ENCODE measurements at regions not wholly inside any gene's neighbourhood (a gene's known extent, or its start where the extent isn't known, plus 50 kb on each side); places are given as distances from the start of the nearest gene placed in this dataset.
"Not testable (repeated sequence)": the region's sequence is repeated elsewhere in the genome, so short reads cannot be mapped to it uniquely, and the experiment has no call there.

DNA sequence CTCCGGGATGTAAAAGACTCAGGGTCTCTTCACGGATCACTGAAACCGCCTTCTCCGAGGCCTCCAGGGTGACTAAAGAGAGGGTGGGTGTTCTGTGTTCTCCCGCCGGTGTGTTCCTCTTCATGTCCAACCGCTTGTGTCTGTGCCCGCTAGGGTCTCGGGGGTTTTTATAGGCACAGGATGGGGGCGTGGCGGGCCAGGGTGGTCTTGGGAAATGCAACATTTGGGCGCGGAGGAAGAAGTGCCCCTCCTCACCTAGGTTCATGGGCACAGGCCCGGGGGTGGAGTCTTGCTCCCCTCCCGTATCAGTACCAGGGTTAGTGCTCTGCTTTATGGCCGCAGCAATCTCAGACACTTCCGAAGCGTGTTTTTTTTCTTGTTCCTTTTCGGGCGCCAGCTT, 95.3 kb upstream of the ZNF322 start:
- H3K36me3 Mint-ChIP-seq; H3K27ac Mint-ChIP-seq; H3K4me1 ChIP-seq (ENCODE audit: control insufficient read depth in 1 of 2, insufficient read depth in 2 of 2, low read length in 2 of 2); H3K9ac ChIP-seq (ENCODE audit: insufficient read depth, low read length, poor library complexity, severe bottlenecking); H3K4me1 Mint-ChIP-seq; DNase-seq; H3K79me2 ChIP-seq (ENCODE audit: insufficient read depth, low read length); H3K4me3 ChIP-seq (replicated peaks in 1 of 3; ENCODE audit: low read depth in 2 of 3, low read length in 3 of 3); H4K20me1 ChIP-seq (ENCODE audit: insufficient read depth, low read length); H2AFZ ChIP-seq (ENCODE audit: insufficient read depth, low read depth, low read length, poor library complexity, severe bottlenecking); intact Hi-C loops (cut with micrococcal nuclease); H3K27ac ChIP-seq (ENCODE audit: low read depth in 1 of 2, low read length in 2 of 2); H3K36me3 ChIP-seq (replicated peaks in 1 of 2; ENCODE audit: control insufficient read depth in 1 of 2, insufficient read depth in 2 of 2, low read length in 2 of 2); H3K4me2 ChIP-seq (replicated peaks; ENCODE audit: extremely low read depth, low read length, poor library complexity, severe bottlenecking): not testable (repeated sequence)
- H3K9me3 ChIP-seq (replicated peaks in 1 of 2; ENCODE audit: control insufficient read depth in 1 of 2, insufficient read depth in 1 of 2, low read length in 2 of 2), result peaks cover 14 to 23% of the 10 kb centered on the region in 2 donors
- WGBS (ENCODE audit: insufficient coverage), result 3% methylated on average over 17 of the region's 20 CpGs
- Mint-ChIP-seq H3K9me3 (peaks cover 14 to 37% (median 24%) of the 10 kb centered on the region in 7 donors), H3K4me3 (peak overlapping the region in 1 of 2 donors; percentile 78), H3K27me3 (ENCODE audit: low read depth in 3 of 3) (peaks cover 31 to 51% (median 45%) of the 10 kb centered on the region in 3 donors)
- H3K27me3 ChIP-seq (ENCODE audit: control insufficient read depth in 2 of 2, insufficient read depth in 2 of 2, low read length in 2 of 2), result peaks cover 36 to 39% of the 10 kb centered on the region in 2 donors

DNA sequence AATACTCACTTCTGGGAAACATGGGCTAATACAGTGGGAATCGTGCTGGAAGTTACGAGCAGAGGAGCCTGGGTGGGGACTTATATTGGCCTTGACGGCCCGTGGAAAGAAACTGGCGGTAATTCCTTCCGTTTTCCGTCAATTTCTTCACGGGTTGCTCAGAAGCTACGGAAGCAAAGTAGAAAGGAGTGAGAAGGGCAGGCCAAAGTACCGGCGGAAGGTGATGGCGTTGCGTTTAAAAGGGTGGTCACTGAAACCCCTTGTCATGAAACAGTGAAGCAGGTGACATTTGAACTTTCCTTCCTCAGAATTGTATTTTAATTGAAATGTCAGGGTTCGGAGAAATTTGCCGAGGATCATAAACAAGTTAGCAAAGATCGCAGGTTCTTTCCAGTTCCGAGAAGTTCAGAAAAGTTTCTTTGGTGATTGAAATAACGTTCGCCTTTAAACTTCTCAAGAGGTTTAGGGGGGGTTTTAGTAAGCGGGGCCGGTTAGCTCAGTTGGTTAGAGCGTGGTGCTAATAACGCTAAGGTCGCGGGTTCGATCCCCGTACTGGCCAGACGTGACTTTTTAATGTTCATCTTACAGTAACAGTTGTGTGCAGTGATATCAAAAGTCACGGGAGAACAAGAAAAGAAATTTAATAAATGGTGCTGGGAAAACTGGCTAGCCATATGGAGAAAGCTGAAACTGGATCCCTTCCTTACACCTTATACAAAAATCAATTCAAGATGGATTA, 96.7 kb upstream of the ZNF322 start:
- Mint-ChIP-seq H3K27me3 (ENCODE audit: low read depth in 3 of 3) (peaks cover 29 to 42% (median 37%) of the 10 kb centered on the region in 3 donors), H3K4me3 (peak overlapping the region in 1 of 2 donors; percentile 78), H3K9me3 (peaks cover 15 to 36% (median 24%) of the 10 kb centered on the region in 7 donors)
- H3K27ac Mint-ChIP-seq; H3K4me1 Mint-ChIP-seq; H3K36me3 ChIP-seq (replicated peaks in 1 of 2; ENCODE audit: control insufficient read depth in 1 of 2, insufficient read depth in 2 of 2, low read length in 2 of 2); H3K4me1 ChIP-seq (ENCODE audit: control insufficient read depth in 1 of 2, insufficient read depth in 2 of 2, low read length in 2 of 2); H4K20me1 ChIP-seq (ENCODE audit: insufficient read depth, low read length); H3K79me2 ChIP-seq (ENCODE audit: insufficient read depth, low read length); H3K4me3 ChIP-seq (replicated peaks in 1 of 3; ENCODE audit: low read depth in 2 of 3, low read length in 3 of 3); intact Hi-C loops (cut with micrococcal nuclease); H3K27ac ChIP-seq (ENCODE audit: low read depth in 1 of 2, low read length in 2 of 2); H3K9ac ChIP-seq (ENCODE audit: insufficient read depth, low read length, poor library complexity, severe bottlenecking); H2AFZ ChIP-seq (ENCODE audit: insufficient read depth, low read depth, low read length, poor library complexity, severe bottlenecking); H3K4me2 ChIP-seq (replicated peaks; ENCODE audit: extremely low read depth, low read length, poor library complexity, severe bottlenecking); DNase-seq; H3K36me3 Mint-ChIP-seq: not testable (repeated sequence)
- peaks cover 32 to 33% of the 10 kb centered on the region in 2 donors for H3K27me3 ChIP-seq (ENCODE audit: control insufficient read depth in 2 of 2, insufficient read depth in 2 of 2, low read length in 2 of 2)
- H3K9me3 ChIP-seq (replicated peaks in 1 of 2; ENCODE audit: control insufficient read depth in 1 of 2, insufficient read depth in 1 of 2, low read length in 2 of 2), result peaks cover 14 to 26% of the 10 kb centered on the region in 2 donors
- 4% methylated on average over 17 of the region's 29 CpGs for WGBS (ENCODE audit: insufficient coverage)

DNA sequence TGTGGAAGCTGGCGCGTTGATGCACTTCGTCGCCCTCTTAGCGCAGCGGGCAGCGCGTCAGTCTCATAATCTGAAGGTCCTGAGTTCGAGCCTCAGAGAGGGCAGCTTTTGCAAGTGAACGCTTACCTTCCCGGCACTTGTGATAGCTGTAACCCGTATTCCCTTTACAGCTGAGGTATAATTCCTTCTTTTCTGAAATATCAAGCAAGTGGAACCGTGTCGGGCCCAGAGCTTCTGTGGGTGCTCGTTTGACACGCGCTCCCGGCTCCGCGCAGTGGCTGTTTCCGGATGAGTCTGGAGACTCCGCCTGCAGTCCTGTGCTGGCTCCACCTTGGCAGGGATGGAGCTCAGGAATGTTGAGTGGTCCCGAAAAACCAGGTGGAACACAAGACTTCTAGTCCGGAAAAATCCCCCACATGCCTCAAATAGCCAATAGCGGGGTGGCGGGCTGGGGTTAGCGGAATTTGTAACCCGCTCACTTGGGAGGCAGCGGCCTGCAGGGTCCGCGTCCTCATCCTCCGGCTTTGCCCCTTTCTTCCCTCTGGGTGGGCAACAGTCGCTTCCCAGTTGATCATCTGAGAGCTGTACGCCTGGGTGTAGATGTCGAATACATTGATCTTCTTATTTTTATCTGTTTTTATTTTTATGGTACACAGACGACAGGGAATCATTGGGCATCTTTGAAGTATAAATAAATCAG, 106.8 kb upstream of the ZNF322 start:
- intact Hi-C loops (cut with micrococcal nuclease); H3K4me2 ChIP-seq (replicated peaks; ENCODE audit: extremely low read depth, low read length, poor library complexity, severe bottlenecking); H2AFZ ChIP-seq (ENCODE audit: insufficient read depth, low read depth, low read length, poor library complexity, severe bottlenecking); H3K36me3 ChIP-seq (replicated peaks in 1 of 2; ENCODE audit: control insufficient read depth in 1 of 2, insufficient read depth in 2 of 2, low read length in 2 of 2); H3K4me1 Mint-ChIP-seq; H3K4me1 ChIP-seq (ENCODE audit: control insufficient read depth in 1 of 2, insufficient read depth in 2 of 2, low read length in 2 of 2); H3K79me2 ChIP-seq (ENCODE audit: insufficient read depth, low read length); H3K4me3 ChIP-seq (replicated peaks in 1 of 3; ENCODE audit: low read depth in 2 of 3, low read length in 3 of 3); H3K9ac ChIP-seq (ENCODE audit: insufficient read depth, low read length, poor library complexity, severe bottlenecking); H3K36me3 Mint-ChIP-seq; H3K9me3 Mint-ChIP-seq; DNase-seq; H3K27me3 Mint-ChIP-seq (ENCODE audit: low read depth in 3 of 3); H3K4me3 Mint-ChIP-seq; H3K27me3 ChIP-seq (ENCODE audit: control insufficient read depth in 2 of 2, insufficient read depth in 2 of 2, low read length in 2 of 2); H4K20me1 ChIP-seq (ENCODE audit: insufficient read depth, low read length); H3K27ac ChIP-seq (ENCODE audit: low read depth in 1 of 2, low read length in 2 of 2); H3K27ac Mint-ChIP-seq: not testable (repeated sequence)
- peaks cover 5 to 10% of the 10 kb centered on the region in 2 donors for H3K9me3 ChIP-seq (replicated peaks in 1 of 2; ENCODE audit: control insufficient read depth in 1 of 2, insufficient read depth in 1 of 2, low read length in 2 of 2)
- whole genome bisulfite sequencing (ENCODE audit: insufficient coverage), result no CpG with 5 or more reads among the region's 36 CpGs

DNA sequence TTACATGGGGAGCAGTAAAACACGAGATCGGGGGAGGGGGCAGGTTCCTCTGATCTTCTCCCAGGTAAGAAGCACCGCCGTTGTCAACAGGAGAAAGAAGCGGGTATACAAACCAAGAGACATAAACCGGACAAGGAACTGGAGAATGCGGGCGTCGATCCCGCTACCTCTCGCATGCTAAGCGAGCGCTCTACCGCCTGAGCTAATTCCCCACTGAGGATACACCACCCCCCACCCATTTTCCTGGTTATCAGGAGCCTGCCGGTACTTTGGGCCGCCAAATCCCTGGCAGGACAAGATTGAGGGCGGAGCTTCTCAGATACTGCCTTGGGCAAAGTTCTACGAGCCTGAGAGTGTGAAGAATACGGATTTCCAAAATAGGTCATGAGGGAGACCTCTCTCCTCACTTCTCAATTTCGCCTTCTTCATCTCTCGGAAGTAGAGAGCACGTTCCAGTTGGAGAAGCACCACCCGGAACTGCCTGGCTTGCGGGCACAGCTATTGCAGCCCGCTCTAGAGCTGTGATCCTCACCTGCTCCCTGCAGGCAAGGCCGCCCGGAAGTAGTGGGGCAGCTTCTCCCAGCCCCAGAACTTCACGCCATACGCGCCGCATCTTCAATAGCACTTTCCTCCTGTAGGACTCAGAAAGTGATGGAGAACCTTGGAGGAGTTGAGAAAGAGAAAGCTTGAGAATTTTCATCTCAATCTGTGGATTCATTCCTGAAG, 111.6 kb upstream of the ZNF322 start:
- H3K27me3 ChIP-seq (ENCODE audit: control insufficient read depth in 2 of 2, insufficient read depth in 2 of 2, low read length in 2 of 2); H3K9me3 ChIP-seq (replicated peaks in 1 of 2; ENCODE audit: control insufficient read depth in 1 of 2, insufficient read depth in 1 of 2, low read length in 2 of 2); H3K27ac Mint-ChIP-seq; H2AFZ ChIP-seq (ENCODE audit: insufficient read depth, low read depth, low read length, poor library complexity, severe bottlenecking); H3K4me3 Mint-ChIP-seq; H3K4me1 ChIP-seq (ENCODE audit: control insufficient read depth in 1 of 2, insufficient read depth in 2 of 2, low read length in 2 of 2); H3K4me3 ChIP-seq (replicated peaks in 1 of 3; ENCODE audit: low read depth in 2 of 3, low read length in 3 of 3); H3K27ac ChIP-seq (ENCODE audit: low read depth in 1 of 2, low read length in 2 of 2); H3K27me3 Mint-ChIP-seq (ENCODE audit: low read depth in 3 of 3); H4K20me1 ChIP-seq (ENCODE audit: insufficient read depth, low read length); H3K9me3 Mint-ChIP-seq; H3K4me2 ChIP-seq (replicated peaks; ENCODE audit: extremely low read depth, low read length, poor library complexity, severe bottlenecking); H3K9ac ChIP-seq (ENCODE audit: insufficient read depth, low read length, poor library complexity, severe bottlenecking); intact Hi-C loops (cut with micrococcal nuclease); H3K4me1 Mint-ChIP-seq; H3K36me3 ChIP-seq (replicated peaks in 1 of 2; ENCODE audit: control insufficient read depth in 1 of 2, insufficient read depth in 2 of 2, low read length in 2 of 2); DNase-seq; H3K36me3 Mint-ChIP-seq; H3K79me2 ChIP-seq (ENCODE audit: insufficient read depth, low read length): not testable (repeated sequence)
- WGBS (ENCODE audit: insufficient coverage), result no CpG with 5 or more reads among the region's 31 CpGs
